ENCODE measurements at regions not wholly inside any gene's neighbourhood (a gene's known extent, or its start where the extent isn't known, plus 50 kb on each side); places are given as distances from the start of the nearest gene placed in this dataset.

GRCh38 chr6:74607934-74608333 lies 597.9 kb downstream of the COL12A1 start:
- H3K4me3 ChIP-seq (replicated peaks in 1 of 2; ENCODE audit: low read depth in 2 of 2, low read length in 2 of 2): no peak overlapping the region
- DNase-seq (ENCODE audit: low read depth in 2 of 2): peak in 1 of 2 donors; percentile 50
- no peak for TF ChIP-seq CTCF (IDR thresholded peaks at IDR 0.05; ENCODE audit: low read depth, low read length)

- no peak for TF ChIP-seq CTCF (IDR thresholded peaks at IDR 0.05; ENCODE audit: low read depth, low read length)
- no peak overlapping the region for H3K4me3 ChIP-seq (replicated peaks in 1 of 2; ENCODE audit: low read depth in 2 of 2, low read length in 2 of 2)
- DNase-seq (ENCODE audit: low read depth in 2 of 2): no peak
Observed at GRCh38 chr6:74607468-74607867, 598.4 kb downstream of the COL12A1 start.

GRCh38 chr6:74606582-74607071 lies 599.2 kb downstream of the COL12A1 start:
- no peak for TF ChIP-seq CTCF (IDR thresholded peaks at IDR 0.05; ENCODE audit: low read depth, low read length)
- H3K4me3 ChIP-seq (replicated peaks in 1 of 2; ENCODE audit: low read depth in 2 of 2, low read length in 2 of 2): peak overlapping the region in 1 of 2 donors; percentile 15
- DNase-seq (ENCODE audit: low read depth in 2 of 2): peak; percentile 94 to 98

- TF ChIP-seq CTCF (IDR thresholded peaks at IDR 0.05; ENCODE audit: low read depth, low read length): no peak
- H3K4me3 ChIP-seq (replicated peaks in 1 of 2; ENCODE audit: low read depth in 2 of 2, low read length in 2 of 2): no peak overlapping the region
- peak in 1 of 2 donors; percentile 44 for DNase-seq (ENCODE audit: low read depth in 2 of 2)
Observed at GRCh38 chr6:74605922-74606581, 599.8 kb downstream of the COL12A1 start.

- TF ChIP-seq CTCF (IDR thresholded peaks at IDR 0.05; ENCODE audit: low read depth, low read length): no peak
- H3K4me3 ChIP-seq (replicated peaks in 1 of 2; ENCODE audit: low read depth in 2 of 2, low read length in 2 of 2): no peak overlapping the region
- DNase-seq (ENCODE audit: low read depth in 2 of 2): no peak
Observed at GRCh38 chr6:74604279-74604678, 601.6 kb downstream of the COL12A1 start.

GRCh38 chr6:74603322-74604076 lies 602.4 kb downstream of the COL12A1 start:
- H3K4me3 ChIP-seq (replicated peaks in 1 of 2; ENCODE audit: low read depth in 2 of 2, low read length in 2 of 2): no peak overlapping the region
- DNase-seq (ENCODE audit: low read depth in 2 of 2): peak in 1 of 2 donors; percentile 40
- no peak for TF ChIP-seq CTCF (IDR thresholded peaks at IDR 0.05; ENCODE audit: low read depth, low read length)
